ENCODE measurements at regions not wholly inside any gene's neighbourhood (a gene's known extent, or its start where the extent isn't known, plus 50 kb on each side); places are given as distances from the start of the nearest gene placed in this dataset.

DNA sequence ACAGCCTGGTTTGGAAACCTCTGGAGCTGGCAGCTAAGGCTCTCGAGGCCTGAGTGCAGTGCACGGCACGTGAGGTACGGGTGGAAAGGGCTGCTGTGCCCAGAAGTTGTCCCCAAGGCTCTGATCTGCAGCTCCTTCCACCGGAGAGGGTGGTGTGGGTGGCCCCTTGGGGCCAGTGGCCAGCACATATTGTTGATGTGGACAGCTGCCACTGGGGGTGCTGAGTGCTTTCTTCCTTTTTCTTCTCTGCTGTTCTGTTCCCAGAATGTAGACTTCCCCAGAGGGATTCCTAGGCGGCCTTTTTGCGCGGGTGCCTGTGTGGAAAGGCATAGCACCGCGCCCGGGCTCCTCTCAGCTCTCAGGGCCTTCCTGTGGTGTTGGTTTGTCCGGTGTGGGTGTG is 1476.5 kb downstream of the TBC1D22A start:
- 35 to 61% (median 53%) methylated on average over 11 to 12 of the region's 12 CpGs for WGBS, 5 donors
- peaks cover 0 to 17% (median 0%) of the 10 kb centered on the region in 7 donors for H3K27me3 ChIP-seq (replicated peaks in 1 of 7)
- peaks cover 0 to 7% (median 4%) of the 10 kb centered on the region in 8 donors for H3K9me3 ChIP-seq
- no peaks in the 10 kb centered on the region for H3K36me3 ChIP-seq
- peak; percentile 48 for DNase-seq
- TF ChIP-seq POLR2A (IDR thresholded peaks at IDR 0.05) (no peak), CTCF (IDR thresholded peaks at IDR 0.05 in 8 of 11, conservative IDR thresholded peaks at IDR 0.05 in 3 of 11) (no peak), POLR2AphosphoS5 (IDR thresholded peaks at IDR 0.05) (no peak)
- H3K4me3 ChIP-seq, result no peak overlapping the region
- intact Hi-C loops (cut with DNase I; ENCODE audit: low total_unique reads), result no loop called here
- H3K4me1 ChIP-seq, result peaks cover 0 to 13% (median 0%) of the 10 kb centered on the region in 6 donors
- H3K27ac ChIP-seq, result no peak overlapping the region

DNA sequence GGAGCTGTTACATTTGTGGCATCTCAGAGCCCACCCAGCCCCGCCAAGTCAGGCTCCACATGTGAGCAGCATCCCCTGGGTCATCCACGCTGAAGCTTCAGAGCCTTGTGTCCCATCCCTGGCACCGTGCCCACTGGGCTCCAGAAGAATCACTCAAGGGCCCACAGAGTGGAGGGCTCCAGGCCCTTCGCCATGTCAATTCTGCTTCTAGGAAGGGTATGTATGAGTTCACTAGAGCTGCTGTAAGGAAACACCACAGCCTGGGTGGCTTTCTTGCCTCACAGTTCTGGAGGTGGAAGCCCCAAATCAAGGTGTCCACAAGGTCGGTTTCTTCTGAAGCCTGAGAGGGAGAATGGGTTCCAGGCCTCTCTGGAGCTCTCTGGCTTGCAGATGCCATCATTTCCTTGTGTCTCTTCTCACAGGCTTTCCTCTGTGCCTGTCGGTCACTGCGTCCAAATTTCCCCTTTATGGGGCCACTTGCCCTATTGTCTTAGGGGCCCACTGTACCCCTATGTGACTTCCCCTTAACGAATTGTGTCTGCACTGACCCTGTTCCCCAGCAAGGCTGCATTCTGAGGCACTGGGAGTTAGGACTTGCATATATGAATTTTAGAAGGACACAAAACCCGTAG is 1476.0 kb downstream of the TBC1D22A start:
- WGBS, 5 donors, result 72 to 83% (median 73%) methylated on average over 9 of the region's 9 CpGs
- H3K4me1 ChIP-seq, result peaks cover 0 to 13% (median 0%) of the 10 kb centered on the region in 6 donors
- DNase-seq, result peak; percentile 66
- H3K36me3 ChIP-seq, result no peaks in the 10 kb centered on the region
- H3K27ac ChIP-seq, result no peak overlapping the region
- no peak overlapping the region for H3K4me3 ChIP-seq
- peaks cover 0 to 13% (median 0%) of the 10 kb centered on the region in 7 donors for H3K27me3 ChIP-seq (replicated peaks in 1 of 7)
- TF ChIP-seq CTCF (IDR thresholded peaks at IDR 0.05 in 8 of 11, conservative IDR thresholded peaks at IDR 0.05 in 3 of 11) (no peak), POLR2AphosphoS5 (IDR thresholded peaks at IDR 0.05) (no peak), POLR2A (IDR thresholded peaks at IDR 0.05) (no peak)
- intact Hi-C loops (cut with DNase I; ENCODE audit: low total_unique reads), result no loop called here
- peaks cover 0 to 13% (median 10%) of the 10 kb centered on the region in 8 donors for H3K9me3 ChIP-seq

DNA sequence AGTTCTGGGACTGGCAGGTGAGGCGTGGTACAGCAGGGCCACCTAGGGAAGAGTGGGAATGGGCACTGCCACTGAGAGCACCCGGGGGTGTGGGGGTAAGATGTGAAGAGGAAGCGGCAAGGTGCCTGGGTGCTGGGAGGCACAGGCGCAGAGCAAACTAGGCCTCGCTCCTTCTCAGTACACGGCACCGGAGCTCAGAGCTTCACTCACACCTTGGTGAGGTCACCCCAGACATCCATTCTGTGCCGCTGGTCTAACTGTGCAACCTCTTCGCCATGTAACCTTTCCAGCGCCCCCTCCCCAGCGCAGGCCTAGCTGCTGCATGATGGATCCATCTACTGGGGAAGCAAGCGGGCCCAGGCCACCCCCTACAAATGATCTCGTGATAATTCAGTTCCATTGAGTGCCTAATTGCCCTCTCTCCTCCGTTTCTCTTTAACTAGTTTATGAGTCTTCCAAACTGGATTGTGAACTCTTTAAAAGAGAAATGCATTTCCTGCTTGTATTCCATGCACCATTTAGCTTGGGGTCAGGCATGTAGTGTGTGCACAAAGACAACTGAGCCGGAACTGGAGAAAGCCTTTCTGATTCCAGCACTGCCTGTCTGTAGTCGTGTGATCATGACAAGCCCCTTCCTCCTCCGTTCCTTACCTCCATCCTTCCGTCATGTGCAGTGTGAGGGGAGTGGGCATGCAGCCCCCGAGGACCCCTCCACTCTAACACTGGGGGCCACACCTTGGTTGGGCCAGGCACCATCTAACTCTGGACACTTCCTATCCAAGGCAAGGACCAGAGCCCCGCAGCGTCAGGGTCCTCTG is 1475.2 kb downstream of the TBC1D22A start:
- Histone ChIP-seq H3K36me3 (no peaks in the 10 kb centered on the region), H3K27me3 (replicated peaks in 1 of 7) (peaks cover 0 to 13% (median 0%) of the 10 kb centered on the region in 7 donors), H3K27ac (no peak overlapping the region), H3K4me3 (no peak overlapping the region), H3K9me3 (peaks cover 3 to 20% (median 17%) of the 10 kb centered on the region in 8 donors), H3K4me1 (peaks cover 0 to 13% (median 0%) of the 10 kb centered on the region in 6 donors)
- TF ChIP-seq POLR2AphosphoS5 (IDR thresholded peaks at IDR 0.05), result no peak
- TF ChIP-seq POLR2A (IDR thresholded peaks at IDR 0.05), result no peak
- TF ChIP-seq CTCF (IDR thresholded peaks at IDR 0.05 in 8 of 11, conservative IDR thresholded peaks at IDR 0.05 in 3 of 11), result no peak
- intact Hi-C loops (cut with DNase I; ENCODE audit: low total_unique reads), result no loop called here
- DNase-seq, result peak; percentile 51
- 82 to 94% (median 90%) methylated on average over 21 of the region's 21 CpGs for WGBS, 5 donors

GRCh38 chr22:48236261-48236660 is 1473.8 kb downstream of the TBC1D22A start:
- Histone ChIP-seq H3K4me3 (no peak overlapping the region), H3K27ac (no peak overlapping the region), H3K4me1 (no peaks in the 10 kb centered on the region), H3K36me3 (no peaks in the 10 kb centered on the region), H3K27me3 (replicated peaks in 1 of 7) (peaks cover 0 to 13% (median 0%) of the 10 kb centered on the region in 7 donors), H3K9me3 (peaks cover 3 to 34% (median 31%) of the 10 kb centered on the region in 8 donors)
- whole genome bisulfite sequencing, 5 donors, result 56 to 87% (median 82%) methylated on average over 4 of the region's 4 CpGs
- intact Hi-C loops (cut with DNase I; ENCODE audit: low total_unique reads), result no loop called here
- no peak for DNase-seq
- no peak for TF ChIP-seq POLR2A (IDR thresholded peaks at IDR 0.05)
- TF ChIP-seq CTCF (IDR thresholded peaks at IDR 0.05 in 8 of 11, conservative IDR thresholded peaks at IDR 0.05 in 3 of 11), result no peak
- TF ChIP-seq POLR2AphosphoS5 (IDR thresholded peaks at IDR 0.05), result no peak

All from spleen (tissue), 11 donors.